WTC11 (cell line): ENCODE measurements at regions not wholly inside any gene's neighbourhood (a gene's known extent, or its start where the extent isn't known, plus 50 kb on each side); places are given as distances from the start of the nearest gene placed in this dataset.

ENCODE experiments used
- ATAC-seq: fragments of 200-7000 bp; cut with Tn5 transposase; 2 replicates; pipeline ENCODE4 v1.10.0; 2021; ENCODE audit warnings: mild to moderate bottlenecking, moderate library complexity
- CTCF ChIA-PET: fragments of 300-600 bp; sonication (Branson Sonifier 250); formaldehyde crosslinking; loops from one replicate; lab custom pipeline; 2021; ENCODE audit warnings: antibody characterized with exemption; lab: Charles Lee
- POLR2A ChIA-PET: fragments of 350-600 bp; sonication (Branson Sonifier 250); formaldehyde crosslinking; loops from one replicate; lab custom pipeline; 2021; ENCODE audit warnings: antibody characterized with exemption; lab: Charles Lee
- DNase-seq: peaks from one replicate; pipeline ENCODE4 v3.0.0; 2021; ENCODE audit warnings: low spot score
- H3K27ac Mint-ChIP-seq: 2 replicates; pipeline ENCODE4 v1.8.0; 2021; ENCODE audit warnings: mixed read lengths
- H3K27me3 Mint-ChIP-seq: 2 replicates; pipeline ENCODE4 v1.8.0; 2021; ENCODE audit warnings: low read depth, mild to moderate bottlenecking, moderate library complexity, mixed read lengths
- H3K36me3 Mint-ChIP-seq: 2 replicates; pipeline ENCODE4 v1.8.0; 2021; ENCODE audit warnings: mixed read lengths
- H3K4me1 Mint-ChIP-seq: 2 replicates; pipeline ENCODE4 v1.8.0; 2022; ENCODE audit warnings: mixed read lengths
- H3K4me3 Mint-ChIP-seq: 2 replicates; pipeline ENCODE4 v1.8.0; 2021; ENCODE audit warnings: mild to moderate bottlenecking, moderate library complexity, mixed read lengths
- H3K9me3 Mint-ChIP-seq: 2 replicates; pipeline ENCODE4 v1.8.0; 2021; ENCODE audit warnings: mixed read lengths
- CREB1 ChIP-seq: sonication (generic); formaldehyde crosslinking; IDR thresholded peaks from 2 replicates; pipeline ENCODE4 v1.8.0; 2023; ENCODE audit warnings: mild to moderate bottlenecking, missing genetic modification reagents
- CTCF ChIP-seq: fragments of 200-600 bp; IDR thresholded peaks from 2 replicates; pipeline ENCODE4 v1.8.0; 2022; ENCODE audit warnings: antibody characterized with exemption
- ETV6 ChIP-seq: sonication (generic); formaldehyde crosslinking; IDR thresholded peaks from 2 replicates; pipeline ENCODE4 v1.8.1; 2022; ENCODE audit warnings: mild to moderate bottlenecking, missing genetic modification reagents
- FOXK1 ChIP-seq: sonication (generic); formaldehyde crosslinking; IDR thresholded peaks from 2 replicates; pipeline ENCODE4 v1.8.0; 2022; ENCODE audit warnings: mild to moderate bottlenecking, moderate library complexity, missing genetic modification reagents
- FOXP4 ChIP-seq: sonication (generic); formaldehyde crosslinking; IDR thresholded peaks from 2 replicates; pipeline ENCODE4 v1.8.0; 2022; ENCODE audit warnings: mild to moderate bottlenecking, missing genetic modification reagents
- GTF2I ChIP-seq: fragments of 250-450 bp; sonication (Bioruptor Pico); conservative IDR thresholded peaks from 2 replicates; pipeline ENCODE4 v1.4.0; 2021; ENCODE audit warnings: mild to moderate bottlenecking
- IRF1 ChIP-seq: sonication (generic); formaldehyde crosslinking; IDR thresholded peaks from 2 replicates; pipeline ENCODE4 v1.8.0; 2023; ENCODE audit warnings: missing genetic modification reagents
- JAZF1 ChIP-seq: fragments of 250-450 bp; sonication (Bioruptor Pico); IDR thresholded peaks from 2 replicates; pipeline ENCODE4 v1.9.0; 2021; ENCODE audit warnings: moderate library complexity, mild to moderate bottlenecking, inconsistent platforms
- MAX ChIP-seq: sonication (generic); formaldehyde crosslinking; IDR thresholded peaks from 2 replicates; pipeline ENCODE4 v1.8.0; 2022; ENCODE audit warnings: mild to moderate bottlenecking, missing genetic modification reagents
- NFATC4 ChIP-seq: fragments of 250-450 bp; sonication (Bioruptor Pico); IDR thresholded peaks from 2 replicates; pipeline ENCODE4 v1.9.0; 2021; ENCODE audit warnings: mild to moderate bottlenecking
- RELA ChIP-seq: sonication (generic); formaldehyde crosslinking; IDR thresholded peaks from 2 replicates; pipeline ENCODE4 v1.8.1; 2022; ENCODE audit warnings: missing genetic modification reagents, mild to moderate bottlenecking, borderline replicate concordance
- SMAD3 ChIP-seq: sonication (generic); formaldehyde crosslinking; IDR thresholded peaks from 2 replicates; pipeline ENCODE4 v1.8.0; 2022; ENCODE audit warnings: missing genetic modification reagents, mild to moderate bottlenecking, borderline replicate concordance
- TCF7 ChIP-seq: sonication (generic); formaldehyde crosslinking; IDR thresholded peaks from 2 replicates; pipeline ENCODE4 v1.8.0; 2022; ENCODE audit warnings: mild to moderate bottlenecking, low read depth, missing genetic modification reagents, moderate library complexity
- USF1 ChIP-seq: sonication (generic); formaldehyde crosslinking; IDR thresholded peaks from 2 replicates; pipeline ENCODE4 v1.8.0; 2022; ENCODE audit warnings: mild to moderate bottlenecking, missing genetic modification reagents
- ZBTB21 ChIP-seq: sonication (generic); formaldehyde crosslinking; IDR thresholded peaks from 2 replicates; pipeline ENCODE4 v1.8.1; 2023; ENCODE audit warnings: mild to moderate bottlenecking, missing genetic modification reagents, borderline replicate concordance
- ZNF396 ChIP-seq: fragments of 250-450 bp; sonication (Bioruptor Pico); IDR thresholded peaks from 2 replicates; pipeline ENCODE4 v1.8.0; 2021; ENCODE audit warnings: mild to moderate bottlenecking, moderate library complexity, borderline replicate concordance
- ZNF416 ChIP-seq: fragments of 250-450 bp; sonication (Bioruptor Pico); IDR thresholded peaks from 2 replicates; pipeline ENCODE4 v1.9.0; 2021; ENCODE audit warnings: mild to moderate bottlenecking, inconsistent platforms
- ZNF512 ChIP-seq: sonication (generic); formaldehyde crosslinking; IDR thresholded peaks from 2 replicates; pipeline ENCODE4 v1.8.1; 2022; ENCODE audit warnings: missing genetic modification reagents, borderline replicate concordance
- TF ChIP-seq, protein P1 (sequence below): sonication (generic); formaldehyde crosslinking; IDR thresholded peaks from 2 replicates; pipeline ENCODE4 v1.8.0; 2023; ENCODE audit warnings: mild to moderate bottlenecking, missing genetic modification reagents
- TF ChIP-seq, protein P2 (sequence below): fragments of 250-450 bp; sonication (Bioruptor Pico); IDR thresholded peaks from 2 replicates; pipeline ENCODE4 v2.1.2; 2022; ENCODE audit warnings: mild to moderate bottlenecking, moderate library complexity

- Mint-ChIP-seq H3K36me3 (peaks cover 10% of the 10 kb centered on the region), H3K4me3 (no peak overlapping the region), H3K27me3 (no peaks in the 10 kb centered on the region; the same call in none of the 2 replicates), H3K27ac (no peak overlapping the region), H3K4me1 (0 out of 2 replicates have a peak, but pooled peaks cover 4% of the 10 kb centered on the region), H3K9me3 (peaks cover 10% of the 10 kb centered on the region)
- ChIA-PET POLR2A (no interaction called here), CTCF (no interaction called here)
- TF ChIP-seq ZNF416 (no peak), ZBTB21 (no peak), USF1 (CRISPR knock-in tag) (no peak), IRF1 (CRISPR knock-in tag) (no peak), CTCF (no peak), ZNF512 (no peak), NFATC4 (no peak), RELA (CRISPR knock-in tag) (no peak), ETV6 (no peak), ZNF396 (CRISPR knock-in tag) (no peak), JAZF1 (CRISPR knock-in tag) (no peak), MAX (CRISPR knock-in tag) (no peak), SMAD3 (CRISPR knock-in tag) (no peak), TCF7 (CRISPR knock-in tag) (no peak)
- TF ChIP-seq, protein P1, sequence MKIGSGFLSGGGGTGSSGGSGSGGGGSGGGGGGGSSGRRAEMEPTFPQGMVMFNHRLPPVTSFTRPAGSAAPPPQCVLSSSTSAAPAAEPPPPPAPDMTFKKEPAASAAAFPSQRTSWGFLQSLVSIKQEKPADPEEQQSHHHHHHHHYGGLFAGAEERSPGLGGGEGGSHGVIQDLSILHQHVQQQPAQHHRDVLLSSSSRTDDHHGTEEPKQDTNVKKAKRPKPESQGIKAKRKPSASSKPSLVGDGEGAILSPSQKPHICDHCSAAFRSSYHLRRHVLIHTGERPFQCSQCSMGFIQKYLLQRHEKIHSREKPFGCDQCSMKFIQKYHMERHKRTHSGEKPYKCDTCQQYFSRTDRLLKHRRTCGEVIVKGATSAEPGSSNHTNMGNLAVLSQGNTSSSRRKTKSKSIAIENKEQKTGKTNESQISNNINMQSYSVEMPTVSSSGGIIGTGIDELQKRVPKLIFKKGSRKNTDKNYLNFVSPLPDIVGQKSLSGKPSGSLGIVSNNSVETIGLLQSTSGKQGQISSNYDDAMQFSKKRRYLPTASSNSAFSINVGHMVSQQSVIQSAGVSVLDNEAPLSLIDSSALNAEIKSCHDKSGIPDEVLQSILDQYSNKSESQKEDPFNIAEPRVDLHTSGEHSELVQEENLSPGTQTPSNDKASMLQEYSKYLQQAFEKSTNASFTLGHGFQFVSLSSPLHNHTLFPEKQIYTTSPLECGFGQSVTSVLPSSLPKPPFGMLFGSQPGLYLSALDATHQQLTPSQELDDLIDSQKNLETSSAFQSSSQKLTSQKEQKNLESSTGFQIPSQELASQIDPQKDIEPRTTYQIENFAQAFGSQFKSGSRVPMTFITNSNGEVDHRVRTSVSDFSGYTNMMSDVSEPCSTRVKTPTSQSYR (CRISPR knock-in tag), result no peak
- ATAC-seq (no peak), DNase-seq (no peak)
Observed at GRCh38 chr3:54065140-54065539, 57.2 kb upstream of the CACNA2D3 start.

DNA sequence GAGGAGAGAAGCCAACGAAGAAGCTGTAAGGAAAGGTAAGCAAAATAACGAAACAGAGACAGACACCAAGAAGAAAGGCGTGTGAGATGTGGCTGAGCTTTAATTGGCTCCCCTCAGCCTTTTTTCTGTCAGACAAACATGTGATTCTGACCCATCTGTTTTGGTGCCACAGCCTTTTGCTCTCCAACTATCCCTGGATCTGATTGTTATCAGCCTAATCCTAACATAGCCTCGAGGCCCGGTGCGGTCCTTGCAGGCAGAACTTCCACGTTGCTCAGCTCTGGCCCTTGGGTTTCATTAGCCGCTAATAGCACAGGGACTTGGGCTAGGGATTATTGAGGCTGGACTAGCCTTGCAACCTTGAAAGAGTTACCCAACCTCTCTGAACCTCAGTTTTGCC, 57.9 kb upstream of the CACNA2D3 start:
- ATAC-seq, result no peak
- peaks cover 4% of the 10 kb centered on the region for H3K36me3 Mint-ChIP-seq
- H3K9me3 Mint-ChIP-seq, result peaks cover 4% of the 10 kb centered on the region
- H3K27me3 Mint-ChIP-seq, result no peaks in the 10 kb centered on the region; the same call in none of the 2 replicates
- 0 out of 2 replicates have a peak, but pooled peaks cover 4% of the 10 kb centered on the region for H3K4me1 Mint-ChIP-seq
- DNase-seq, result no peak
- POLR2A ChIA-PET, result no interaction called here
- no peak overlapping the region for H3K27ac Mint-ChIP-seq
- no peak overlapping the region for H3K4me3 Mint-ChIP-seq
- CTCF ChIA-PET, result no interaction called here
- no peak for TF ChIP-seq FOXK1
- TF ChIP-seq, protein P1 (CRISPR knock-in tag), result no peak
- no peak for TF ChIP-seq GTF2I (CRISPR knock-in tag)
- no peak for TF ChIP-seq CREB1 (CRISPR knock-in tag)
- TF ChIP-seq FOXP4 (CRISPR knock-in tag), result no peak
- TF ChIP-seq, protein P2, sequence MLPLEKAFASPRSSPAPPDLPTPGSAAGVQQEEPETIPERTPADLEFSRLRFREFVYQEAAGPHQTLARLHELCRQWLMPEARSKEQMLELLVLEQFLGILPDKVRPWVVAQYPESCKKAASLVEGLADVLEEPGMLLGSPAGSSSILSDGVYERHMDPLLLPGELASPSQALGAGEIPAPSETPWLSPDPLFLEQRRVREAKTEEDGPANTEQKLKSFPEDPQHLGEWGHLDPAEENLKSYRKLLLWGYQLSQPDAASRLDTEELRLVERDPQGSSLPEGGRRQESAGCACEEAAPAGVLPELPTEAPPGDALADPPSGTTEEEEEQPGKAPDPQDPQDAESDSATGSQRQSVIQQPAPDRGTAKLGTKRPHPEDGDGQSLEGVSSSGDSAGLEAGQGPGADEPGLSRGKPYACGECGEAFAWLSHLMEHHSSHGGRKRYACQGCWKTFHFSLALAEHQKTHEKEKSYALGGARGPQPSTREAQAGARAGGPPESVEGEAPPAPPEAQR (CRISPR knock-in tag), result no peak
